ENCODE measurements at regions not wholly inside any gene's neighbourhood (a gene's known extent, or its start where the extent isn't known, plus 50 kb on each side); places are given as distances from the start of the nearest gene placed in this dataset.

DNA sequence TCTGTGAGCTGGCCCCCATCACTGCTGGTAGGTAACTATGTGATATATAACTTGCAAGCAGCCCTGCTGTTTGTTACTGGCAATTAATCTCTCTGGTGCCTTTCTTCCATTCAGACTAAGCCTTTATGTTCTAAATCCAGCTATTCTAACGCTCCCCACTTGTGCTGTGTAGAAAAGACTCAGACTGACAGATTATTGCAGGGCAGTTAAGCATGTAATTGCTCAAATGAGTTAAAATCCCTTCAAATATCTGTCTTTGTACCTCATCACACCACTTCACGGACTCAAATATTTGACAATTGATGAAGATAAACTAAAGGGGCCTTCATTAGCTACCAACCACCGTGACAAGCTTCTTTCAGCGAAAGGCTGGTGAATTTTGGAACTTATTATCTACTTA, 416.2 kb downstream of the NR2F2 start:
- DNase-seq (ENCODE audit: low read depth), result no peak
- TF ChIP-seq, protein P1, sequence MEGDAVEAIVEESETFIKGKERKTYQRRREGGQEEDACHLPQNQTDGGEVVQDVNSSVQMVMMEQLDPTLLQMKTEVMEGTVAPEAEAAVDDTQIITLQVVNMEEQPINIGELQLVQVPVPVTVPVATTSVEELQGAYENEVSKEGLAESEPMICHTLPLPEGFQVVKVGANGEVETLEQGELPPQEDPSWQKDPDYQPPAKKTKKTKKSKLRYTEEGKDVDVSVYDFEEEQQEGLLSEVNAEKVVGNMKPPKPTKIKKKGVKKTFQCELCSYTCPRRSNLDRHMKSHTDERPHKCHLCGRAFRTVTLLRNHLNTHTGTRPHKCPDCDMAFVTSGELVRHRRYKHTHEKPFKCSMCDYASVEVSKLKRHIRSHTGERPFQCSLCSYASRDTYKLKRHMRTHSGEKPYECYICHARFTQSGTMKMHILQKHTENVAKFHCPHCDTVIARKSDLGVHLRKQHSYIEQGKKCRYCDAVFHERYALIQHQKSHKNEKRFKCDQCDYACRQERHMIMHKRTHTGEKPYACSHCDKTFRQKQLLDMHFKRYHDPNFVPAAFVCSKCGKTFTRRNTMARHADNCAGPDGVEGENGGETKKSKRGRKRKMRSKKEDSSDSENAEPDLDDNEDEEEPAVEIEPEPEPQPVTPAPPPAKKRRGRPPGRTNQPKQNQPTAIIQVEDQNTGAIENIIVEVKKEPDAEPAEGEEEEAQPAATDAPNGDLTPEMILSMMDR (IDR thresholded peaks at IDR 0.05; ENCODE audit: low read length, missing control alignments), result no peak
- no peak overlapping the region for H3K4me3 ChIP-seq (replicated peaks; ENCODE audit: low read depth, low read length)

DNA sequence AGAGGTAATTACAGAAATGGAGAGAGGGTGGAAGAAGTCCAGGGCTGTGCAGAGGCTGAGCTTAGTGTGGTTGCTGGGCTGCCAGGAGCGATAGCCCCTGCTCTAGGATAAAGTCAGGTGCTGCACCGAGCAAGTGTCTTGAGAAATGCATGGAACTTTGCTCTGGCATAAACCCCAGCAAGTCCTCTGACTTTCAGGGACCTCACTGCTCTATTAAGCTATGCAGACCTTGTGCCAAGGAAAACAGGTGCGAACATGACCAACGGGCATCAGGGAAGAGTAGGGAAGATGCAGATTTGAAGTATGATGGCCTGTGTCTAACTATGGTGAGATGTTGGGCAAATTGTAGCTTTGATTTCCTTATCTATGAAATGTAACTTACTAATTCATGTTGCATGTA, 416.8 kb downstream of the NR2F2 start:
- TF ChIP-seq, protein P1 (IDR thresholded peaks at IDR 0.05; ENCODE audit: low read length, missing control alignments), result no peak
- DNase-seq (ENCODE audit: low read depth), result no peak
- no peak overlapping the region for H3K4me3 ChIP-seq (replicated peaks; ENCODE audit: low read depth, low read length)

- no peak for DNase-seq (ENCODE audit: low read depth)
- TF ChIP-seq, protein P1 (IDR thresholded peaks at IDR 0.05; ENCODE audit: low read length, missing control alignments), result no peak
- no peak overlapping the region for H3K4me3 ChIP-seq (replicated peaks; ENCODE audit: low read depth, low read length)
These were observed 419.9 kb downstream of the NR2F2 start for GRCh38 chr15:96750361-96750760.

DNA sequence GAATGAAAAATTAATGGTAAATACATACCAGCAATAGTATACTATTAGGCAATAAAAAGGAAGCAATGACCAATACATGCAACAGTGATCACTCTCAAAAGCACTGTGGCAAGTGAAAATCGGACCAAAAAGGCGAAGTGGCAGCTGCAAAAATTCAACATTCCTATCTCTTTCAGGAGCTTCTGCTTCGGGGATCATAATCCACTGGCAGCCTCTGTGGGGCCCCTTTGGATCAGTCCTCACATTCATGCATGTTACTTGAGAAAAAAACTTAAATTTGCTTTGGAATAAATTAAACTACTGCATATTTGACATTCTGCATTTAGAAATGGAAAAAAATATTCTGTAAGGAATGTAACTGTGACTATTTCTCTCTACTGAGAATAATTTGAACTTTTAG, 425.6 kb downstream of the NR2F2 start:
- TF ChIP-seq, protein P1 (IDR thresholded peaks at IDR 0.05; ENCODE audit: low read length, missing control alignments), result no peak
- no peak overlapping the region for H3K4me3 ChIP-seq (replicated peaks; ENCODE audit: low read depth, low read length)
- no peak for DNase-seq (ENCODE audit: low read depth)

DNA sequence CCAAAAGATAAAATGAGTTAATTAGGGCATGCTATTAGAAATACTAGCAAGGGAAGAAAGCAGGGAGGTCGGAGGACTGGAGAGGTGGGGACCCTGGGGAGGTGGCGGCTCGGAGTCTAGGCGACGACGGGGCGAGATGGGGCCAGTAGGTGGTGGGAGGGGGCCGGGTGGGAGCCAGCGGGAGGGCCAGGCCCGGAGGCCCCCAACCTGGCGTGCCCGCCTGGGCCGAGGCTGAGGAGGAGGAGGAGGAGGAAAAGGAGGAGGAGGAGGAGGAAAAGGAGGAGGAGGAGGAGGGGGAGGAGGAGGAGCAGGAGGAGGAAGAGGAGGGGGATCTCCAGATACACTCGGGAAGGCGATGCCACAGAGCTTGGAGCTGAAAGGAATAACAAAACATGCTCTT, 426.2 kb downstream of the NR2F2 start:
- TF ChIP-seq, protein P1 (IDR thresholded peaks at IDR 0.05; ENCODE audit: low read length, missing control alignments), result no peak
- DNase-seq (ENCODE audit: low read depth), result no peak
- H3K4me3 ChIP-seq (replicated peaks; ENCODE audit: low read depth, low read length), result no peak overlapping the region

DNA sequence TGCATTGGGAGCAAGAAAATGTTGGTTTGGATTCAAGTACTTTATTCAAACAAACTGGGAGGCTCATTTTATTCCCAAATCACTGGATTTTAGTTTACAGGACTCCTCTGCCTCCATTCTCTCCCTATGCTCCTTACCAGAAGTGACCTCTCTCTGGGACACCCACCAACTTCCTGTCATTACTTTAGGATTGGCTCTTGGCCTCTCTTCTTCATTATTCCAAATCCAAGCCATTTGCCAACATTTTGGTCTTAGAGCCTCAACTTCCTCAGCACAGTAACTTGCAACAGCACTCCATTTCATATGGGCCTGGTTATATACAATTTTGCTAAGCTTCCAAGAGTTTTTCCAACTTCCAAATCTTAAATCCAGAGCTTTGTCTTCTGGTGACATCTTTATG, 432.1 kb downstream of the NR2F2 start:
- TF ChIP-seq, protein P1 (IDR thresholded peaks at IDR 0.05; ENCODE audit: low read length, missing control alignments), result no peak
- DNase-seq (ENCODE audit: low read depth), result no peak
- no peak overlapping the region for H3K4me3 ChIP-seq (replicated peaks; ENCODE audit: low read depth, low read length)

DNA sequence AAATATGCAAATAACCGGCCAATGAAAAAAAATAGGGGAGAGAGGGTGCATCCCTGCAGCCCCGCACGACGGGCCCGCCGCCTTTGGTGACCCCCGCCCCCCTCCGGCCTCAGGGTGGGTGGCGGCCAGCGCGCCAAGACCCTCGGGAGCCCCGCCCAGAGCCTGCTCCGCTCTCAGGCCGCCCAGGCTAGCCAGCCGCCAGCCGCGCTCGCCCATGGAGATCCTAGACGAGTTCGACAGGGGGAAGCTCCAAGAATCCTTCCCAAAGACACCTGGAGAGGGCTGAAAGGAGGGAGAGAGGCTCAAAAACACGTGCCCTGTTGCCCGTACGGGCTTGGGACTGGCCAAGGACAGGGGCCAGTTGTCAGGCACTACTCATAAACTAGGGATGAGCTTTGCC, 434.0 kb downstream of the NR2F2 start:
- no peak overlapping the region for H3K4me3 ChIP-seq (replicated peaks; ENCODE audit: low read depth, low read length)
- DNase-seq (ENCODE audit: low read depth), result no peak
- TF ChIP-seq, protein P1 (IDR thresholded peaks at IDR 0.05; ENCODE audit: low read length, missing control alignments), result no peak

All from fibroblast of pulmonary artery (primary cell).